ENCODE measurements at regions not wholly inside any gene's neighbourhood (a gene's known extent, or its start where the extent isn't known, plus 50 kb on each side); places are given as distances from the start of the nearest gene placed in this dataset.

- no peak overlapping the region for H3K4me2 ChIP-seq
- peaks cover 40% of the 10 kb centered on the region for H3K27me3 ChIP-seq (ENCODE audit: insufficient read depth, low read depth)
- no peak overlapping the region for H3K27ac ChIP-seq
- H3K36me3 ChIP-seq (ENCODE audit: low read depth), result no peaks in the 10 kb centered on the region
- H3F3A ChIP-seq (ENCODE audit: insufficient read depth, low read depth), result no peaks in the 10 kb centered on the region
- H4K20me1 ChIP-seq (ENCODE audit: insufficient read depth), result no peaks in the 10 kb centered on the region
- H3K9me2 ChIP-seq (ENCODE audit: insufficient read depth), result no peaks in the 10 kb centered on the region
- TF ChIP-seq CTCF (conservative IDR thresholded peaks at IDR 0.05) (no peak), EZH2 (IDR thresholded peaks at IDR 0.05; ENCODE audit: low read depth) (no peak)
- H3K4me1 ChIP-seq (replicated peaks; ENCODE audit: insufficient read depth), result no peaks in the 10 kb centered on the region
- CTCF ChIA-PET, result no interaction called here
- H3K79me2 ChIP-seq (ENCODE audit: low read depth), result no peaks in the 10 kb centered on the region
- no TSS peak for BruUV-seq (replicated peaks)
- POLR2A ChIA-PET (ENCODE audit: unreplicated experiment), result no interaction called here
- H3K4me3 ChIP-seq, result no peak overlapping the region
- no peaks in the 10 kb centered on the region for H3K9me3 ChIP-seq (ENCODE audit: insufficient read depth, low read depth)
- DNase-seq, result no peak
- intact Hi-C loops (cut with micrococcal nuclease; ENCODE audit: unreplicated experiment), result no loop called here
- no peak overlapping the region for H2AFZ ChIP-seq
Measured at GRCh38 chr12:4068981-4069669, 195.9 kb upstream of the PARP11 start.

- TF ChIP-seq CTCF (conservative IDR thresholded peaks at IDR 0.05), result no peak
- no peak for TF ChIP-seq EZH2 (IDR thresholded peaks at IDR 0.05; ENCODE audit: low read depth)
- no TSS peak for BruUV-seq (replicated peaks)
Measured at GRCh38 chr12:4064008-4064407, 190.8 kb upstream of the PARP11 start.

GRCh38 chr12:4059898-4060568 is 186.8 kb upstream of the PARP11 start:
- no peak for DNase-seq
- CTCF ChIA-PET, result no interaction called here
- Histone ChIP-seq H3K4me3 (no peak overlapping the region), H3K9me2 (ENCODE audit: insufficient read depth) (no peaks in the 10 kb centered on the region), H3K4me1 (replicated peaks; ENCODE audit: insufficient read depth) (no peaks in the 10 kb centered on the region), H3F3A (ENCODE audit: insufficient read depth, low read depth) (no peaks in the 10 kb centered on the region), H2AFZ (no peak overlapping the region), H4K20me1 (ENCODE audit: insufficient read depth) (no peaks in the 10 kb centered on the region), H3K27me3 (ENCODE audit: insufficient read depth, low read depth) (peaks cover 29% of the 10 kb centered on the region; the same call in 1 of the 2 replicates), H3K79me2 (ENCODE audit: low read depth) (no peaks in the 10 kb centered on the region), H3K9me3 (ENCODE audit: insufficient read depth, low read depth) (no peaks in the 10 kb centered on the region), H3K4me2 (no peak overlapping the region), H3K36me3 (ENCODE audit: low read depth) (no peaks in the 10 kb centered on the region), H3K27ac (no peak overlapping the region)
- BruUV-seq (replicated peaks), result no TSS peak
- intact Hi-C loops (cut with micrococcal nuclease; ENCODE audit: unreplicated experiment), result no loop called here
- POLR2A ChIA-PET (ENCODE audit: unreplicated experiment), result no interaction called here
- TF ChIP-seq EZH2 (IDR thresholded peaks at IDR 0.05; ENCODE audit: low read depth) (no peak), CTCF (conservative IDR thresholded peaks at IDR 0.05) (no peak)

More at GRCh38 chr12:4064008-4064407, 190.8 kb upstream of the PARP11 start:
- Histone ChIP-seq H3K4me3 (no peak overlapping the region), H3K27me3 (ENCODE audit: insufficient read depth, low read depth) (peaks cover 24% of the 10 kb centered on the region; the same call in 1 of the 2 replicates), H4K20me1 (ENCODE audit: insufficient read depth) (no peaks in the 10 kb centered on the region), H3K36me3 (ENCODE audit: low read depth) (no peaks in the 10 kb centered on the region), H3K9me3 (ENCODE audit: insufficient read depth, low read depth) (no peaks in the 10 kb centered on the region), H3K4me1 (replicated peaks; ENCODE audit: insufficient read depth) (no peaks in the 10 kb centered on the region), H3K79me2 (ENCODE audit: low read depth) (no peaks in the 10 kb centered on the region), H3K4me2 (no peak overlapping the region), H3F3A (ENCODE audit: insufficient read depth, low read depth) (no peaks in the 10 kb centered on the region), H3K9me2 (ENCODE audit: insufficient read depth) (no peaks in the 10 kb centered on the region), H2AFZ (no peak overlapping the region), H3K27ac (no peak overlapping the region)
- intact Hi-C loops (cut with micrococcal nuclease; ENCODE audit: unreplicated experiment), result no loop called here
- DNase-seq, result no peak
- ChIA-PET POLR2A (ENCODE audit: unreplicated experiment) (no interaction called here), CTCF (no interaction called here)

All from PC-9 (cell line).